Limb (tissue), 2 donors: ENCODE measurements at regions not wholly inside any gene's neighbourhood (a gene's known extent, or its start where the extent isn't known, plus 50 kb on each side); places are given as distances from the start of the nearest gene placed in this dataset.

Source experiments
- DNase-seq, 2 donors: peaks; one replicate each; pipeline ENCODE4 v3.0.0-alpha.2; 2016; ENCODE audit errors: extremely low spot score in 2 of 2

- DNase-seq = no peak
These were observed 761.4 kb downstream of the DCDC2C start for GRCh38 chr2:4464634-4465266.

DNA sequence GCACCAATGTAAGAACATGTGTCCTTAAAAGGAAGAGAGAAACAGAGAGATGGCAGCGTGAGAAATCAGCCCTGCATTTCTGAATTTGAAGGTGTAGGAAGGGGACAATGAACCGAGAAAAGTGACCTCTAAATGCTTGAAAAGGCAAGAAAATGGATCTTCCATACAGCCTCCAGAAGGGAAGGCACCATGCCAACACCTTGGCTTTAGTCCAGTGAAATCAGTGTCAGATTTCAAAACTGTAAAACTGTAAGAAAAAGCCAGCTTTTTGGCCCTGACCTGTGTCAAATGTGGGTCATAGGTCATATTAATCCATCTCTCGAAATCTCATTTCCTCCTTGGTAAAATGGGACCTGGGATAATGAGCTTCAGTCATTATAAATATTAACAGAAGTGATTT is 762.3 kb downstream of the DCDC2C start:
- peak in 1 of 2 donors; percentile 29 for DNase-seq

- DNase-seq = no peak
These were observed 772.2 kb downstream of the DCDC2C start for GRCh38 chr2:4475618-4476017.

DNA sequence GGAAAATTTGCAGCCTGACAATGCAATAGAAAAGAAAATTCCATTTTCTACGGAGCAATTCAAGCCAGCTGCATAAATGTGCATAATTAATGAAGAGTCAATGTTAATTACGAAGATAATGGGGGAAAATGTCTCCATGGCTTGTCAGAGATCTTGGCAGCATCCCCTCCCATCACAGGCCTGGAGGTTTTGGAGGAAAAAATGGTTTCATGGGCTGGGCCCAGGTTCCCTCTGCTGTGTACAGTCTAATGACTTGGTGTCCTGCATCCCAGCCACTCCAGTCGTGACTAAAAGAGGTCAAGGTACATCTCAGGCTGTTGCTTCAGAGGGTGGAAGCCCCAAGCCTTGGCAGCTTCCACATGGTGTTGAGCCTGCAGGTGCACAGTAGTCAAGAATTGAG is 779.7 kb downstream of the DCDC2C start:
- no peak for DNase-seq

- peak in 1 of 2 donors; percentile 23 for DNase-seq
These were observed 783.6 kb downstream of the DCDC2C start for GRCh38 chr2:4486971-4487370.

- DNase-seq = peak in 1 of 2 donors; percentile 9
These were observed 796.1 kb downstream of the DCDC2C start for GRCh38 chr2:4499316-4500030.

DNA sequence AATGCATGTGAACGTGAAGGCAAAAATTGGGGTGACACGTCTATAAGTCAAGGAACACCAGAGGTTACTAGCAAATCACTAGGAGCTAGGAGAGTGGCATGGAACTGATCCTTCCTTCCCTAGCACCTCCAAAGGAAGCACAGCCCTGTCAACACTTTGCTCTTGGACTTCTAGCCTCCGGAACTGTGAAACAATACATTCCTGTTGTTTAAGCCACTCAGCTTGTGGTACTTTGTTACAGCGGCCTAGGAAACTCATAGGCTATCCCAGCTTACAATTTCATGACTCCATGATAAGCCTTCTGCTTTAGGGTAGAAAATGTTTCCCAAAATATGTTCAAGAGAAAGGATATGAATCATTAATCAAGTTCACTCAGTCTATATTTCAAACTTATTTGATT is 798.1 kb downstream of the DCDC2C start:
- DNase-seq = no peak

- DNase-seq = no peak
These were observed 799.0 kb downstream of the DCDC2C start for GRCh38 chr2:4502230-4502843.

DNA sequence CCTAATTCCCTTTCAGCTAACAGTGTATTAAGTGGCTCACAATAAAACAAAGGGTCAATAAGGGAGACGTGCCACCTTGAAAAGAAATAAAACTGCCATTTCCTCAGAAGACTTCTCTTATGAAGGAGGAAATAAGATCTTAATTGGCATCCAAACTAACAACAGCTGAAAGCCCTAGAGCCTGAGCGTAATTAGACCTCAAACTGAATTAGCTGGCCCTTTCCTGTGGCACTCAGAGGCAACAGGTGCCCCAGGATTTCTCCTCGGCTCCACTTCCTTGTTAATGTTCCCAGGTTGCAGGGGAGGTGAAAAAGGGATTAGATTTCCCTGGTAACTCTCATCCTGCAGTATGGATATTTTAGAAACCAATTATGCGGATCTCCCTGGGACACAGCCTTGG is 804.3 kb downstream of the DCDC2C start:
- DNase-seq = peak in 1 of 2 donors; percentile 17

GRCh38 chr2:4515871-4516761 is 812.7 kb downstream of the DCDC2C start:
- DNase-seq = no peak

DNA sequence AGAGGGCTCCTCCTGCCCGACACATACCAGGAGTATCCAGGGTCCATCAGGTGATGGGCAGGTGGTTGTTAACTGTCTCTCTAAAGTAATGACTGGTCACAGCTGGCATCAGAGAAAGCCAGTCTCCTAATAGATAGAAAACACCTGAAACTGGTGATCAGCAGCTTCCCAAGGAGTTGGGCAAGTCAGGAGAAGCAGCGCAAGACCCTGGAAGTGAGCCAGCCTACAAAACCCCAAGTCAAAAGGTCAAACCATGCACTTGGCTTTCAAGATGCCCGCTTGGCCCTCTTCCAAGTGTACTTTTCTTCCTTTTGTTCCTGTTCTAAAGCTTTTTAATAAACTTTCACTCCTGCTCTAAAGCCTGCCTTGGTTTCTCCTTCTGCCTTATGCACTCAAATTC is 815.2 kb downstream of the DCDC2C start:
- DNase-seq = no peak

DNA sequence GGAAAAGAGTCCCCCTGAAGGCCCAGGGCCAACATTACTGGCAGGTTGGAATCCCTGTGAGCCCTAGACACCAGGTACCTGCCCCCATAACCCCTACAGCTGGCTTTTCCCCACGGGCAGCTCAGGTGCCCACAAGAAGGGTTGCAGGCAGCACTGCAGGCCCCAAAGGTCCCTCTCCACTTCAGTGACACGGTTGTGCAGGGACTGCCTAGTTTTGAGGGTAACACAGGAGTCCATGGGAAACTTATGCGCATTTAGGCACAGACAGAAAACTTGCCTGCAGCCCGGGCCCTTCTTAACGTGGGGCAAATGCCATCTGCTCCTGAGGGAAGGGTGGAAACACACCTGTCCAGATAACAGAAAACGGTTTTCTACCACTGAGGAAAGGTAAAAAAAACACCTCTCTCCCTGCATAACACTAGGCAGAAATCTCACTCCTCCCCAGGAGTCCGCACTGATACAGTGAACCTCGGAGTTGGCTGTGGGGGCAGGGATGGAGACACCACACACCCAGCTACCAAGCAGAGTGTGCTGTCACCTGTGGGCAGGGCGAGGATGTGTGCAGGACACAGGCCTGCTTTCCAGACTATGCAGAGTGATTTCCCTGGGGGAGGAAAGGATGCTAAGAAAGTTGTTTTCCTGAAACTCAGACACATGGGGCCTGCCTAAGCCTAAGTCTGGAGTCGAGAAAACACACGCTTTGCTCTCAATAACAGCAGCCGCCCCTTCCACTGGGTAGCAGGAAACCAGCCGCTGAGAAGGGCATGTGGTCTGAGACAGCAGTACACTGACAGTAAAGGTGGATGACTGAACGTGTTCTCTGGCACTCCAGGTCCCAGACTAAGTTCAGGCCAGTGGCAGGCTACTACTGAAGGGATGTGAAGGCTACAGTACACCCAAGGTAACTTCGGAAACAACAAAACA is 819.4 kb downstream of the DCDC2C start:
- DNase-seq = no peak

DNA sequence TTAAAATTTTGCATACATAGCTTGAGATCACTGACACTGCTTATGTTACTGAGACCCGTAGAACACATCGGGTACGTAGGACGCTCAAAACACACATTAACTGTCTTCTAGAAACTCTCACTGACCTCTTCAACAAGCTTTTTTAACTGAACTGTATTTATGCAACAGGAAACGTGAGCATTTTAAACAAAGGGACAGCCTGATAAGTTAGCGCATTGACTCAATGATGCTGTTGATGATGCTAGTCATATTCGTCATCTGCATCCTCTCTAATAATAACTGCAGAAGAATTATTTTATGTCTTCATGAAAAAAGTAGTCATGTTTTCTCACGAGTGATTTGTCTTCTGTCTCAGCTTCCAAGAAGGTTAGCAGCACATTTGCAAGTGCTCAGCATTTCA is 824.0 kb downstream of the DCDC2C start:
- no peak for DNase-seq

DNA sequence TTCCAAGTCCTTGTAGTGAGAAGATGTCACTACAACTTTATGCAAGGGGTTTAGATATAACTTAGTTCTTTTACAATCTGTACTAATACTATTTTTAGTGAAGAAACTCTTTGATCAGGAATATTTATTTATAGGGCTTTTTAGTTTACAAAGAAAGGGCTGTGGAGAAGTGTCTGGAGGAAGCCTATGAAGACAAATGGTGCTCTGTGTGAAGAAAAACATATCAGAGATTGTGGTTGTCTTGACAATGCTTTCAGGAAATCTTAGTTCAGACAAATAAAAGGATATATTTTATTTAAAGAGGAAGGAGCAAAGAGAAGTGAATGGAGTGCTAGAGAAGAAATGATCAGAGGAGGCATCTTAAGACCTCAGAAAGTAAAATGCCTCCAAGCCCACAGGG is 824.9 kb downstream of the DCDC2C start:
- DNase-seq = no peak

- DNase-seq = no peak
These were observed 825.4 kb downstream of the DCDC2C start for GRCh38 chr2:4528773-4529172.

DNA sequence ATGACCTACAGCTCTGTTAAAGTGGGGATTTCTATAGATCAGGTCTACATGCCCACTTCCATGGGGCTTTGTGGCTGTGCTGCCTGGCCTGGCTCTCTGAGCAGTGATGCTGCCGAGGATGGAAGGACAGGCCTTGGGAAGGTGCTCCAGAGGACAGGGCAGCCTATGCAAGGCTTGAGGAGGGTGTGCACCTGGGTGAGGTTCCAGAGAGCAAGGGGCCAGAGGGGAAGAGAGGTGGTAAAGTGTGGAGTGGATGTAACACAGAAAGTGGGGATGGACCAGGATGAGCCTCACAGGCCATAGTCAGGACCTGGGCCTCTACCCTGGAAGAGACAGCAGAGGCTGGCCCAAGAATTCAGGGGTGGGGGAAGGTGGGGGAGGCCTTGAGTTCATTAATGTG is 826.4 kb downstream of the DCDC2C start:
- no peak for DNase-seq

DNA sequence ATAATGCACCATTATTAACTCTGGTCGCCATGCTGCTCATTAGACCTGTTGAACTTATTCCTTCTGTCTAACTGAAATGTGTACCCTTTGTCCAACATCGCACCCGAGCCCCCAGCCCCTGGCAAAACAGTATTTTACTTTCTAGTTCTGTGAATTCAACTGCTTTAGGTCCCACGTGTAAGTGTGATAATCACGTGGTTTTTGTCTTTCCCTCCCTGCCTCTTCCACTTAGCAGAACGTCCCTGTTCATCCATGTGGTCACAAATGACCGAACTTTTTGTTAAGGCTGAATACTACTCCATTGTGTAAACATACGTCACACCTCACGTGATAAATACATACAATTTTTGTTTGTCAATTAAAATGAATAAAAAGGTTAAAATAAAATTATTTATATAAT is 826.9 kb downstream of the DCDC2C start:
- DNase-seq = no peak

DNA sequence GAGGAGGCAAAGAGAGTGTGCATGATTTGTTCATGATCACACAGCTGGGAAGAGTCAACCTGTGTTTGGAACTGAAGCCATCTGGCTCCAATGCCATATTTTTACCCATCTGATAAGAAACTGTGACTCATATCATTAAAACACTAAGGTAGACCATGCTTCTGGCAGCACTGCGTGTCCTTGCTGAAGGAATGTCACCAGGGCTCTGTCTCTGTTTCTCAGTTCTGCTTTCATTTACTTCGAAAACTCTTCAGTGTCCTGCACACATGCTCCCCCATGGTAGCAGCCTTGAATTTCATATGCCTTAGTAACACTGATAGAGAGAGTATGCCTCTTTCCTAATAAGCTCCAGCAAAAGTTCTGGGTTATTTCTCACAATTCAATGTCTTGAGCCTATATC is 830.4 kb downstream of the DCDC2C start:
- no peak for DNase-seq

DNA sequence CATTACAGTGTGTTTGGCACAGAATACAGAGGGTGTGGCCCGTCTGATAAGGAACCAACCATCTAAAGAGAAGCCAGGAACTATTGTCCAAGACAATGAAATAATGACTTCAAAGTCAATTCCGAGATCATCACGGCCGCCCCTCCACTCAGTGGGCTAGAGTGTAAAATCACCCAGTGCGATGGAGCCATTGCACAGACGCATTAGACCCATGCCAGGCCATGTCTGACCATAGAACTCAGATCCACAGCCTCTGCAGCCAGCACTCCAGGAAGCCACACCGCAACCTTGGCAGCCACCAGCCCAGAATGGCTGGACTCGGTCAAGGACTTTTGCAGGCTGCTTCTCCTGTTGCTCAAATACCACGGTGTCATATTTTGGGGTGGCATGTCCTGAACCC is 835.7 kb downstream of the DCDC2C start:
- no peak for DNase-seq

DNA sequence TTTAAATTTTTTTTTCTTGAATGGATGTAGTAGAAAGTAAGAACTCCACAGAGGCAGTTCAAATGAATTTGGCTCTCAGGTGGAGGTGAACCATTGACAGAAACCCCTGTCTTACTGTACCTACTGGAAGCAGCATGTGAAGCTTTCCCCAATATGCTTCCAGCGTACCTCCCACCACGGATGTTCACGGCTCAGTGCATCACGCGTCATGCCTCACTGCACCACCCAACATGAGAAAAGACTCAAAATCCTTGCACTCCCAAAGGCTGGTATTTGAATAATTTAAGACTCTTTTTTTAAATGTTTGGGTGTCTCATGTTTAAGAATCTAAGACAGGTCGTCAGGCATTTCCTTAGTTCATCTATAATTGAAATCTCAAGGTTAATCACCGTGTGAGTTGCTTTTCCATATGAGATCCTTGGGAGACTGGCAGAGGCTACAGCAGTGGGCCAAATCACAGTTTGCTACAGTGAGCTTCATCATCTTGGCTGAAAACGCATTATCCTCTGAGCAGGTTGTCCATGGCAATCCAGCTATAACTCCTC is 846.4 kb downstream of the DCDC2C start:
- DNase-seq = no peak
